ENCODE measurements at regions not wholly inside any gene's neighbourhood (a gene's known extent, or its start where the extent isn't known, plus 50 kb on each side); places are given as distances from the start of the nearest gene placed in this dataset.

- TF ChIP-seq POLR2AphosphoS5 (IDR thresholded peaks at IDR 0.05; ENCODE audit: borderline replicate concordance, low read depth, low read length) (no peak), EZH2 (IDR thresholded peaks at IDR 0.05) (no peak), FOXP2 (optimal IDR thresholded peaks at IDR 0.05; ENCODE audit: control extremely low read depth, extremely low read length, insufficient read depth) (no peak)
Measured at GRCh38 chr11:119990309-119991021, 147.4 kb downstream of the TRIM29 start.

All from SK-N-MC (cell line).